Left lung (tissue), 4 donors: ENCODE measurements at regions not wholly inside any gene's neighbourhood (a gene's known extent, or its start where the extent isn't known, plus 50 kb on each side); places are given as distances from the start of the nearest gene placed in this dataset.

Source experiments
- ATAC-seq: fragments of 200-7000 bp; cut with Tn5 transposase; one replicate; pipeline ENCODE4 v1.9.1; 2020; ENCODE audit warnings: moderate library complexity
- DNase-seq, 4 donors: peaks; one replicate each; pipeline ENCODE4 v3.0.0-alpha.2; 2013 to 2020
- H3K27ac ChIP-seq, 2 donors: fragments of 200-600 bp; sonication (generic) in 1 of 2; one replicate each; pipeline versions ENCODE4 v1.5.0 to v1.8.0; 2020 to 2021
- H3K27me3 ChIP-seq, 2 donors: fragments of 200-600 bp; sonication (generic) in 1 of 2; one replicate each; pipeline versions ENCODE4 v1.5.0 to v1.8.0; 2020 to 2021
- H3K36me3 ChIP-seq, 2 donors: fragments of 200-600 bp; sonication (generic) in 1 of 2; one replicate each; pipeline versions ENCODE4 v1.5.0 to v1.8.0; 2020 to 2021
- H3K4me1 ChIP-seq, 2 donors: fragments of 200-600 bp; one replicate each; pipeline ENCODE4 v1.8.0; 2021
- H3K4me3 ChIP-seq, 2 donors: fragments of 200-600 bp; sonication (generic) in 1 of 2; one replicate each; pipeline versions ENCODE4 v1.5.0 to v1.8.0; 2020 to 2021; ENCODE audit warnings: mild to moderate bottlenecking in 1 of 2
- H3K9me3 ChIP-seq, 2 donors: fragments of 200-600 bp; sonication (generic) in 1 of 2; one replicate each; pipeline versions ENCODE4 v1.5.0 to v1.8.0; 2020 to 2021
- intact Hi-C, 2 donors: fragments of 100-400 bp; cut with DNase I; formaldehyde crosslinking; loops; one replicate each; pipeline versions ENCODE4 v1.11.2 to v1.14.2; 2022
- TF ChIP-seq, protein P1 (sequence below), 2 donors: fragments of 200-600 bp; sonication (generic) in 1 of 2; IDR thresholded peaks; one replicate each; pipeline versions ENCODE4 v1.5.0 to v1.8.0; 2021; ENCODE audit warnings: antibody characterized with exemption in 2 of 2
- donor health status: DM: no; HTN: yes; CAD: no.
- donor health status: DM: no; HTN: no; CAD: no.

DNA sequence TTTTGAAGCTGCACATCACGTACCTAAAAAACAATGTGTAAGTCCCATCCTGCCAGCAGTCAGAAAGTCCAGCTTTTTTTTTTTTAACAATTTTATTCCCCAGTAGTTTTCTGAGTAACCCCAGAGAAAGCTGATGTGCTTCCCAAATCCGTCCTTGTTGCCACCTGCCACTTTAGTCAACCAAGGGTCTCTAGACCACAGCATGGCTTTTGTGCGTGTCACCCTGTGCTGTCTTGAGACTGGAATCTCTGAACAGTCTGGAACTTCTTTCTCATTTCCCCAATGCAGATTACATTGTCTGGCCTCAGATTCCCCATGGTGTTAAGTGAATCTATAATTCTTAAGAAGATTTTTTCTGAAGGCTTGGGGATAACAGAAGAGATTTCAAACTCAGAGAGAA lies 289.2 kb upstream of the KLF12 start:
- TF ChIP-seq, protein P1, sequence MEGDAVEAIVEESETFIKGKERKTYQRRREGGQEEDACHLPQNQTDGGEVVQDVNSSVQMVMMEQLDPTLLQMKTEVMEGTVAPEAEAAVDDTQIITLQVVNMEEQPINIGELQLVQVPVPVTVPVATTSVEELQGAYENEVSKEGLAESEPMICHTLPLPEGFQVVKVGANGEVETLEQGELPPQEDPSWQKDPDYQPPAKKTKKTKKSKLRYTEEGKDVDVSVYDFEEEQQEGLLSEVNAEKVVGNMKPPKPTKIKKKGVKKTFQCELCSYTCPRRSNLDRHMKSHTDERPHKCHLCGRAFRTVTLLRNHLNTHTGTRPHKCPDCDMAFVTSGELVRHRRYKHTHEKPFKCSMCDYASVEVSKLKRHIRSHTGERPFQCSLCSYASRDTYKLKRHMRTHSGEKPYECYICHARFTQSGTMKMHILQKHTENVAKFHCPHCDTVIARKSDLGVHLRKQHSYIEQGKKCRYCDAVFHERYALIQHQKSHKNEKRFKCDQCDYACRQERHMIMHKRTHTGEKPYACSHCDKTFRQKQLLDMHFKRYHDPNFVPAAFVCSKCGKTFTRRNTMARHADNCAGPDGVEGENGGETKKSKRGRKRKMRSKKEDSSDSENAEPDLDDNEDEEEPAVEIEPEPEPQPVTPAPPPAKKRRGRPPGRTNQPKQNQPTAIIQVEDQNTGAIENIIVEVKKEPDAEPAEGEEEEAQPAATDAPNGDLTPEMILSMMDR (IDR thresholded peaks at IDR 0.05), result no peak
- Histone ChIP-seq H3K9me3 (peaks cover 0 to 2% of the 10 kb centered on the region in 2 donors), H3K36me3 (no peaks in the 10 kb centered on the region), H3K27me3 (no peaks in the 10 kb centered on the region), H3K4me3 (no peak overlapping the region), H3K4me1 (no peaks in the 10 kb centered on the region), H3K27ac (no peak overlapping the region)
- intact Hi-C loops, result no loop called here
- DNase-seq, result no peak
- no peak for ATAC-seq

DNA sequence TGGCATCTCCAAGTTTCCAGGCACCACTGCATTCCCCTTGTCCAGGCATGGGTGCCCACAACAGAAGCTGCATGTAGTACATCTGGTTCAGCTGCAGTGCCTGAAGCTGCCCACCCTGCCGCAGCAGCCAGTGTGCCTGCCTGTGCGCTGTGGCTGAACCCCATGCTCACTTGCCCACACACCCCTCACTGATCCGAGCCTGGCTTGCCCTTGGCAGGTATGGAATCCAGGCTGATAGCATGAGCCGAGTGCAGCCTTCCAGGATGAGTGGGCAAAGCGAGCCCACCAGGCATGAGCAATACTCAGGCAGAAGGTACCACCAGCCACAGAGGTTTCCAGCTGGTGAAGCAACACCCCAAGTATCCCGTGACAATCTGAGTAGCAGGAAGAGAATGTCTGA lies 280.3 kb upstream of the KLF12 start:
- H3K27ac ChIP-seq, result no peak overlapping the region
- no peak for ATAC-seq
- no peak overlapping the region for H3K4me3 ChIP-seq
- DNase-seq, result no peak
- no peaks in the 10 kb centered on the region for H3K27me3 ChIP-seq
- TF ChIP-seq, protein P1 (IDR thresholded peaks at IDR 0.05), result no peak
- no peaks in the 10 kb centered on the region for H3K36me3 ChIP-seq
- peaks cover 0 to 14% of the 10 kb centered on the region in 2 donors for H3K9me3 ChIP-seq
- intact Hi-C loops, result no loop called here
- no peaks in the 10 kb centered on the region for H3K4me1 ChIP-seq

DNA sequence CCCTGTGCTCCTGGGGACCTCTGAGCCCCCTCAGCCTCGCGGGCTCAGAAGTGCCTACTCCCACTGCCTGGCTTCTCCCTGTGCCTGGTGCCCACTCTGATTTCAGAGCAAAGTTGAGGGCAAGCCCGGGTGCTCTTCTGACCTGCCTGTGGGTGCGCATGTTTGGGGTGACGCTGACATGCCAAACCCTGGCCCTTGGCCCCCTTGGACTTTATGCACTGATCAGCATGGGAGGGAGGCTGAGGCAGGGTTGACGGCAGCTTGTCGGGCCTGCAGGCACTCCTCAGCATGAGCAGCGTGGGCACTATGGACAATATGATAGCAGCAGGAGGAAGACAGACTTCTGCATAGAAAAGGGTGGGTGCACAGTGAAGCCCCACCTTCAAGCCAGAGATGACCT lies 279.3 kb upstream of the KLF12 start:
- H3K4me3 ChIP-seq, result no peak overlapping the region
- intact Hi-C loops, result no loop called here
- H3K27ac ChIP-seq, result no peak overlapping the region
- H3K9me3 ChIP-seq, result peaks cover 0 to 14% of the 10 kb centered on the region in 2 donors
- TF ChIP-seq, protein P1 (IDR thresholded peaks at IDR 0.05), result no peak
- DNase-seq (no peak), ATAC-seq (no peak)
- H3K27me3 ChIP-seq, result no peaks in the 10 kb centered on the region
- H3K4me1 ChIP-seq, result no peaks in the 10 kb centered on the region
- H3K36me3 ChIP-seq, result no peaks in the 10 kb centered on the region

DNA sequence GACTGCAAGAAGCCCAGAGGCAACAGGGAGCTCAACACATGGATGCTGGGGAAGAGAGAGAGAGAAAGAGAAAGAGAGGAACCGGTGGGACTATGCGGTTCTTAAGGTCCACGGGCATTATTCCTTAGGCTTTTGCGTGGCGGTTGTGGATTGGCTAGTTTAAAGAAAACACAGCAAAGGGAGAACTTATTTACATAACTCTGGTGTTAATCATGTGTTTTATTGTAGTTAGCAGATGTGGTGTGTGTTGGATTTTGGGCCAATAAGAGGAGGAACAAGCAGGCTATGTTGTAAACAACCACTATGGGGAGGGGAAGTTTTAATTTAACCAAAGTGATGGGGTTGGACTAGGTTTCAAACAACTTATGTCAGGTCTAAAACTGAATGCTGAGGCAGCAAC lies 275.3 kb upstream of the KLF12 start:
- TF ChIP-seq, protein P1 (IDR thresholded peaks at IDR 0.05), result no peak
- Histone ChIP-seq H3K9me3 (peaks cover 0 to 13% of the 10 kb centered on the region in 2 donors), H3K27ac (no peak overlapping the region), H3K4me1 (no peaks in the 10 kb centered on the region), H3K4me3 (no peak overlapping the region), H3K36me3 (no peaks in the 10 kb centered on the region), H3K27me3 (no peaks in the 10 kb centered on the region)
- intact Hi-C loops, result no loop called here
- no peak for DNase-seq
- ATAC-seq, result no peak

DNA sequence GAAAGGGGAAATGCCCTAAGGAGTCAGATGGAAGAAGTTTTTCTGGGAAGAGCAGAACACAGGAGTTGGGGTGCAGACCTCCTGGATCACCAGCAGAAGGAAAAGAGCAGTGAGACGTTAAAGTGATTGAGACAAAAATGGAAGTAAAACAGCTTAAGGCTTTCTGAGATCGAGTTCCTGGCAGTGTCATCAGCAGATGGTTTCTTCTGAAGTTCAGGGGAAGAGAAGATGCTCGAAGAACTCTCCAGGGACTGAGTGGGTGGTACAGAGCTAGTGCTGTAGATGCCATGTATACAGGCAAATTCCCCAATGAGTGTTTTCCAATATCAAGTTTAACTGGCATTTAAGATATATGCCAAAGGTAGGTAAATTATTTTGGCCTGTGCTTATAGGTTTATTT lies 272.2 kb upstream of the KLF12 start:
- intact Hi-C loops, result no loop called here
- TF ChIP-seq, protein P1 (IDR thresholded peaks at IDR 0.05), result no peak
- DNase-seq, result no peak
- H3K9me3 ChIP-seq, result peaks cover 0 to 14% of the 10 kb centered on the region in 2 donors
- no peak overlapping the region for H3K27ac ChIP-seq
- H3K4me3 ChIP-seq, result no peak overlapping the region
- no peak for ATAC-seq
- H3K4me1 ChIP-seq, result no peaks in the 10 kb centered on the region
- H3K36me3 ChIP-seq, result no peaks in the 10 kb centered on the region
- H3K27me3 ChIP-seq, result no peaks in the 10 kb centered on the region
